ENCODE measurements at regions not wholly inside any gene's neighbourhood (a gene's known extent, or its start where the extent isn't known, plus 50 kb on each side); places are given as distances from the start of the nearest gene placed in this dataset.

GRCh38 chr3:127033171-127033570 lies 50.3 kb downstream of the PLXNA1 start:
- DNase-seq (ENCODE audit: low read depth): no peak

GRCh38 chr3:127033786-127034185 lies 50.9 kb downstream of the PLXNA1 start:
- no peak for DNase-seq (ENCODE audit: low read depth)

GRCh38 chr3:127034195-127034989 lies 51.5 kb downstream of the PLXNA1 start:
- DNase-seq (ENCODE audit: low read depth): no peak

- DNase-seq (ENCODE audit: low read depth): no peak
Measured at GRCh38 chr3:127034990-127035652, 52.2 kb downstream of the PLXNA1 start.

GRCh38 chr3:127035677-127036076 lies 52.8 kb downstream of the PLXNA1 start:
- peak; percentile 96 for DNase-seq (ENCODE audit: low read depth)

GRCh38 chr3:127036209-127037020 lies 53.5 kb downstream of the PLXNA1 start:
- DNase-seq (ENCODE audit: low read depth): no peak

- no peak for DNase-seq (ENCODE audit: low read depth)
Measured at GRCh38 chr3:127037021-127037400, 54.1 kb downstream of the PLXNA1 start.

- no peak for DNase-seq (ENCODE audit: low read depth)
Measured at GRCh38 chr3:127037418-127037841, 54.5 kb downstream of the PLXNA1 start.

- DNase-seq (ENCODE audit: low read depth): no peak
Measured at GRCh38 chr3:127037971-127038446, 55.1 kb downstream of the PLXNA1 start.

- DNase-seq (ENCODE audit: low read depth): no peak
Measured at GRCh38 chr3:127038466-127038865, 55.6 kb downstream of the PLXNA1 start.

GRCh38 chr3:127038923-127039581 lies 56.1 kb downstream of the PLXNA1 start:
- no peak for DNase-seq (ENCODE audit: low read depth)

GRCh38 chr3:127039719-127040118 lies 56.8 kb downstream of the PLXNA1 start:
- DNase-seq (ENCODE audit: low read depth): no peak

GRCh38 chr3:127040216-127040615 lies 57.3 kb downstream of the PLXNA1 start:
- no peak for DNase-seq (ENCODE audit: low read depth)

GRCh38 chr3:127041264-127041820 lies 58.4 kb downstream of the PLXNA1 start:
- no peak for DNase-seq (ENCODE audit: low read depth)

GRCh38 chr3:127041933-127042332 lies 59.0 kb downstream of the PLXNA1 start:
- no peak for DNase-seq (ENCODE audit: low read depth)

GRCh38 chr3:127042634-127043033 lies 59.7 kb downstream of the PLXNA1 start:
- DNase-seq (ENCODE audit: low read depth): no peak

GRCh38 chr3:127043041-127043641 lies 60.2 kb downstream of the PLXNA1 start:
- DNase-seq (ENCODE audit: low read depth): no peak

GRCh38 chr3:127043731-127044510 lies 61.0 kb downstream of the PLXNA1 start:
- DNase-seq (ENCODE audit: low read depth): no peak

GRCh38 chr3:127044996-127045395 lies 62.1 kb downstream of the PLXNA1 start:
- no peak for DNase-seq (ENCODE audit: low read depth)

GRCh38 chr3:127045435-127046045 lies 62.6 kb downstream of the PLXNA1 start:
- no peak for DNase-seq (ENCODE audit: low read depth)
